GM18909 (cell line): ENCODE measurements at regions not wholly inside any gene's neighbourhood (a gene's known extent, or its start where the extent isn't known, plus 50 kb on each side); places are given as distances from the start of the nearest gene placed in this dataset.

Experiments used
- ATAC-seq: cut with Tn5 transposase; IDR thresholded peaks from one replicate; pipeline ENCODE4 v1.9.1; 2021; ENCODE audit warnings: mild to moderate bottlenecking; ENCODE audit not compliant: unreplicated experiment, poor library complexity

DNA sequence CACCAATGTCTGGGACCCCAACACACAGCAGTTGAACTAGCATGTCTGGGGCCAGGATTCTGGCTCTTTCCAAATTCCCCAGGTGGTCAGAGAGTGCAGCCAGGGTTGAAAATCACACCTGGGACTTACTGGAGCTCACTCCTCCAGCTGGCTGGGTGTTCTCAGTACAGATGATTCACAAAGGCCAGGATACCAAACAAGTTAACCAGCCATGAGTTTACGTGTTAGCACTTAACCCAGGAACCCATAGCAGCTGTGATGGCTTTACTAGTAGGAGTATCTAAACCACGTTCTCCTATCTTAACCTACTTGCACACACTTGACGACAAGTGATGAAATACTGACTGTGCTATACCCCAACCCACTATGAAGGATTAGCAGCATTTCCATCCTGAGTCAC, 222.8 kb downstream of the FBXO15 start:
- ATAC-seq: no peak

DNA sequence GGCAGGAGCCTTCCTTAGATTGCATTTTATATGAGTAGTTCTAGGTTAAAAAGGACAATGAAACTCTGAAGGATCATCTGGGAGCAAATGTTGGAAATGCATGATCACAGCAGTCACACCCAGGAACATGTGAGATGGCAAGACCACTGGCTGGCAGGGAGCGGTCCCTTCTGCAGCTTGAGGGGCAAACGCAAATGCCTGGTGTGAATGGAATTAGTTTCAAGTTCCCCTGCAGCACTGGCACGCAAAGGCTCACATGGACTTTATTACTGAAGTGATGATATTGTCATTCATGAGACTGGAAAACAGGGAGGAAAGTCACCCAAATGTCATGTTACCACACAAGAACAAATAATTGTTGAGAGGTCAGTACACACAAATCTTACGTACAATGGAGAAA, 223.3 kb downstream of the FBXO15 start:
- no peak for ATAC-seq

DNA sequence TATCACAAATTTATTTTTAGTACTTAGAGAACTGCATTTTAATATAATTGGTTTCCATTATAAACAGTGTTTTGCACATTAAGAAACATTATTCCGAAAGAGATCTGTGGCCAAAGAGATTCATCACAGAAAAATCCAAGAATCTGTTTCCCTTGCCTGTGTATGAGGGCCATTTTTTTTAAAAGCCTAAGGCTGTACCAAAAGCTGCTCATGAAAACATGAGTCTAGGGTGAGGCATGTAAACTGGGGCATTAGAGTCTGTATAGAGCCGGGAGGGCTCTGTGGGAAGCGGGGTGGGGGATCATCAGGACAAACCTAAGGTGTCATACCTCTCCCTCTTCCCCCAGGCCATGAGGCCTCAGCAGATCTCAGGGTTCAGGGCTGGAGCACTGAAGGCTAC, 223.8 kb downstream of the FBXO15 start:
- no peak for ATAC-seq

DNA sequence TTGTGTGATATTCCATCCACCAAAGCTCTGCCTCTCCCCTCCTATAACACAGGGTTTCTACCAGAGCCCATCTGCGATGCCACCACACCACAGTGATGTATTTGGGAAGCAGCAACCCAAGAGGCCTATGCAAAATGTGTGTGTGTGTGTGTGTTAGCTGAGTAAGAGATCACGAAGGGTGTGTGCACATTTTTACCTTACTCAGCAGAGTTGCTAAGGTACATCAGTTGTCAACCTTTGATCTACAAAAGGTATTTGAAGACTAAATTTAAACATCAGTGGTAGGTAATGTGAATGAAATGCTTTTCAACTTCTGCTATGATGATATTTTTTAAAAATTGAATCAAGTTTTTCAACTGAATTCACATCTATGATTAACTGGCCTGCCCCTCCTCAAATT, 227.6 kb downstream of the FBXO15 start:
- no peak for ATAC-seq

DNA sequence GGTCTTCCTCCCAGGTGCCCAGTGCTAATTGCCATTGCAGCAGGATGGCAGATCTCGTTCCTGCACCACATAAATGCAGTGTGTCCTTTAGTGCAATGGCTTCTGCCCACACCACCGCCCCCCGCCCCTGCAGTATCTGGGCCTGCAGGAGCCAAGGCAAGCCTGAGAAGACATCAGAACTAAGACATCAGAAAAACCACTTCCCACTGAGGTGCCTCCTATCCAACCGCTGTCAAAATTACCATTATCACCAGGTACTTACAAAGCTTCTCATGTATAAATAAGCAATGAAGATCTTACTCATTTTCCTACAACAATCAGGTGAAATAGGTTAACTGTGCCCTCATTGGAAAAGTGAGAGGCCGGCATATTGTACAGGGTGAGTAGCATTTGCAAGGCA, 228.8 kb downstream of the FBXO15 start:
- ATAC-seq: no peak

DNA sequence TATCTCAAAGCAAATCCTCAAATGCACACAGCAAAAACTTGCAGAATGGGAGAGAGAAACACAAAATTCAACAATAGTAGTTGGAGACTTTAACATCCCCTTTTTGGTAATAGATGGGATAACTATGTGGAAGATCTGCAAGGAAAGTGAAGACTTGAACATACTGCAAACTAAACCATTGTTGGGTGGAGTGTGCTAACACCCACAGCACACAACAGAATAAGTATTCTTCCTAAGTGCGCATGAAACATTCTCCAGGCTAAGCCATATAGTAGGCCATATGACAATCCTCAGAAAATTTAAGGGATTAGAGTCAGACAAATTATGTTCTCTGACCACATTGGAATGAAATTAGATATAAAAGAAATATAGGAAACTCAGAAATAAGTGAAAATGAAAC, 230.6 kb downstream of the FBXO15 start:
- no peak for ATAC-seq

DNA sequence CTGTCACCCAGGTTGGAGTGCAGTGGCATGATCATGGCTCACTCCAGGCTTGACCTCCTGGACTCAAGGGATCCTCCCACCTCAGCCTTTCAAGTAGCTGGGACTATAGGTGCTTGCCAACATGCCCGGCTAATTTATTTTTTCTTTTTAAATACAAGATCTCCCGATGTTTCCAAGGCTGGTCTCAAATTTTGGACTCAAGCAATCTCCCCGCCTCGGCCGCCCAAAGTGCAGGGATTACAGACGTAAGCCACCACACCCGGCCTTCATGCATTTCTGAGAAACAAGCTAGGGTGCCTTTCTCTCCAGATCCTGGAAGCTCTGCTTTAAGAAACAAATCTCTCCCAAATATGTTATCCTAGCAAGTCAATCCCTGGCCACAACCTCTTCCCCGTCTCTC, 234.1 kb downstream of the FBXO15 start:
- no peak for ATAC-seq

DNA sequence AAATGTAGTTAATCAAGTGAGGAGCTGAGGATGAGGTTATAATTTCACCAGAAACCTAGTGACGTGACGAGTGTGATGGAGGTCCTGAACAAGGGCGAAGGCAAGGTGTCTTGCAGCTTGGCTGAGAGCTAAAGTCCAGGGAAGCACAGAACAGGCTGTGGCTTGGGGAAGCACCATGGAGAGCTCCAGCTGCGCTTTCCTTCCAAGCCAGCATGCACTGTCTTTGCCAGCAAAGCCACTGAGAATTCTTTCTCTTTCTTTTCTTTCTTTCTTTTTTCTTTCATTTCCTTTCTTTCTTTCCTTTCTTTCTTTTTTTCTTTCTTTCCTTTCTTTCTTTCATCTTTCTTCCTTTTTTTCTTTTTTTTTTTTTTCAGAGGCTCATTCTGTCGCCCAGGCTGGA, 239.3 kb downstream of the FBXO15 start:
- ATAC-seq: no peak

DNA sequence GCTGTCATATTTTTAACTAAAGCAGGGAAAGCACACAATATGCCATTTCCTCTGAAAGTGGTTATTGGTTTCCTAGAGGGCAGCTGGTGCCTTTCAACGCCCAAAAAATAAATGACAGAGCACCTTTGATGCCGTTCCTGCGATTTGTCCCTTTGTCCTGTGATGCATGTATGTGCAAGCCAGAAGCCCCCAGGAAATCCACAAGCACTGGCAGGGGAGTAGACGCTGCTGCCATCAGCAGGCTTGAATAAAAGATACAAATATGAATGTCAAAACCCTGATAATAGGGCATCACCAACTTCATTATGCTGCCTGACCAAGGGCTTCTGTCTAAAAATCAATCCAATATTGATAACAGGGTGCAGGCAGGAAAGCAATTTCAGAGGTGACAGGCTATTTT, 246.1 kb downstream of the FBXO15 start:
- no peak for ATAC-seq

DNA sequence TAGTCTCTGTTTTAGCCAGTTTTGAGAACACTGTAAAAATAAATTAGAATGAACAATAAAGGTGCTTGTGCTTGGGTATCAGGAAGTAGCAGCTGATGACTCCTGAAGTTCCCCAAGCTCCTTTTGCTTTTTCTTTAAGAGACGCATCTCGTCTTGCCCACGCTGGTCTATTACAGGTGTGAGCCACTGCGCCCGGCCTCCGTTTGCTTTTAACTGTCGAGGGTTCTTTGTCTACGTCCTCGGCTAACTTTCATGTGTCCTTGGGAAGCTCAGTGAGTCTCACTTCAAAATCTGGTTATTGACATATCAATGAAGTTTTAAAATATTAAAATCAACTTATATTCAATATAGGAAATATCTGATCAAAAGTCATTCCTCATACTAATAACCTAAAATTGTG, 246.5 kb downstream of the FBXO15 start:
- ATAC-seq: no peak

DNA sequence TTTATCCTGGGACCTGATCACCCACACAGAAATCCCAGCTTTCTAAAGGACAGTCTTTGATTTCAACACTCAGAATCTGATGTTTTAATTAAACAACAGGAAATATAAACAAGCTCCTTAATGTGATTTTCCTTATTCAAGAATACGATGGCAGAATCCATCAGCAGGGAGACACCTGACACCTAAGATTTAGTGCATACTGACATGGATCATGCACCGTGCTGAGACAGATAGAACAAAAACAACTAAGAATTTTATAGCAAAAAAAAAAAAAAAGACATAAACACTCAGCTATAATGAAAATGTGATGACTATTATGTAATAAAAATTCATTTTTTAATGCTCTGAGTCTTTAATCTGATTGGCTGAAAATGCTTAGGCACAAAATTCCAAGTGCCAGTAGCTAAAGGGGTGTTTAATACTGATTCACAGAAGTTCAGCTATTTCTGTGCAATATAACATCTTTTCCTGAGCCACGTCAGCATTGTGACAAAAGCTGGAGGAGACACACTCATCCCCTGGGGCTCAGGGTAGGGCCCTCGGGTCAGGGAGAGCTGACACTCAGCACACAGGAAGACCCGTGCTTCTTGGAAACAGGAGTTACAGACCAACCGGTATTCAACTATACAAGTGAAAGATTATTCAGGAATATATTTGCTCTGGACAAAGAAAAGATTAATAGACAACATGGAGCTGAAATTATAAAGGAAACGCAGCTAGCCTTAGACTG, 247.4 kb downstream of the FBXO15 start:
- no peak for ATAC-seq

DNA sequence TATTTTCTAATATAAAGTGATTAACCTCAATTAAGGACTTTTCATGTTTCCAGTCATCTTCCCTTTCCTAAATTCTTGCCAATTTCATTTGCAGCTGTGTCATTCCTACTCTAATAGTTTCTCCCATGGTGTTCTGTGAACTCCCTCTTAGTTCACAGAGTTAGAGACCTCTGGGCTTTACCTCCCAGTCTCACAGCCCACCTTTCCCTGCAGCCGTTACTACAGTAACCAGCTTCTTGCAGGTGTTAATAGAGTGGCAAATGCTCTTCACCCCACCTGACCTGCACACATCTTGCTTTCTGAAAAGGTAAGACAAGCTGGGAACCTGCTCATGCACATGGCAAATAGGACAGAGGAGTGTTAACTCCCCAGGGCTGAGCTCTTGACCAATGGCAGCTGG, 250.1 kb downstream of the FBXO15 start:
- ATAC-seq: no peak

DNA sequence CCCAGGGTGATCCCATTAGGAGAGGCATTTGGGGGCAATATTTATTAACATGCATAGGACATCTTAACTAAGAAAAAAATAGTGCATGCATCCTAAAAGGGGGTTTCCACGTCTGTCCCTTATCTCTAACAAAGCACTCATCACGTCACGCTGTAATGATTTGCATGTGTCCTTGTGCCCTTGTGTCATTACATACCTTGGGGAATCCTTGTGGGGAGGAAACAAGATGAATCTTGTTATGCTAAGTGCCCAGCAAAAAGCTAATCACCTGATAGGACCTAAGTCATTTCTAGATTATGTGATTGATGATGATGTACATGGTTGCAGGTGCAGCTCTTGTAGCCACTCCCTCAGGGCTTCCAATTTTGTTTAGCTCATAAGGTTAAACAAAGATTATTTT, 250.9 kb downstream of the FBXO15 start:
- peak; percentile 72 for ATAC-seq

DNA sequence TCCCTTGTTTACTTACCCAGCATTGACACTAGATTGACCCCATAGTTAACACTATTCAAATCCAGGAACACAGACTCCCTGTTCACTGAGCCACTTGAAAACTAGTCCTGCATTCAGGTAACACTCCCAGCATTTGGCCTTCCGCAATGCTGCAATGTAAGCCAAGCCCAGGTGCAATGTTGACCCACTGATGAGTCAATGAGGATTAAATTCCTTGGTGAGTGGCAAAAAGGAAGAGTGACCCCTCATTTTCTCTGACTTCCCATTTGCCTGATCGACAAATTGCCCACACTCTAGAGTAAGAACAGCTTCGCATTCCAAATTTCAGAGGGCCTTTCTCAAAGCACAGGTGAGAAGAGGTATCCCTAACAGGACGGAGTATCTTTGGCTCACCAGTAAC, 251.9 kb downstream of the FBXO15 start:
- no peak for ATAC-seq

DNA sequence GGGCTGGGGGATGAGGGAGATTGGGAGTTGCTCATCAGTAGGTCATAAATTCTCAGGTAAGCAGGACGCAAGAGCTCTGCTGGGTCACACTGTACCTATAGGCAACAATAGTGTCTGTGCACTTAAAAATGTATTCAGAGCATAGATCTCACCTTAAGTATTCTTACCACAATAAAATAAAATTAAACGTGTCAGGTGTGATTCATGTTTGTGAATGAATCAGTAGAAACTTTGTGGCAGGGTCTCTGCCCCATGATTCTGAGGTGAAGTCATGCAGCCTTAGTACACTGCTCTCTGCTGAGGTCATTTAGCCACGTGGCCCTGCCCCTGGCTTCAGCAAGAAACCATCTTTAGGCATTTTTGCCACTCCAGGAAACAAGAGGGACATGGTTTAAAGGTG, 253.8 kb downstream of the FBXO15 start:
- ATAC-seq: no peak

DNA sequence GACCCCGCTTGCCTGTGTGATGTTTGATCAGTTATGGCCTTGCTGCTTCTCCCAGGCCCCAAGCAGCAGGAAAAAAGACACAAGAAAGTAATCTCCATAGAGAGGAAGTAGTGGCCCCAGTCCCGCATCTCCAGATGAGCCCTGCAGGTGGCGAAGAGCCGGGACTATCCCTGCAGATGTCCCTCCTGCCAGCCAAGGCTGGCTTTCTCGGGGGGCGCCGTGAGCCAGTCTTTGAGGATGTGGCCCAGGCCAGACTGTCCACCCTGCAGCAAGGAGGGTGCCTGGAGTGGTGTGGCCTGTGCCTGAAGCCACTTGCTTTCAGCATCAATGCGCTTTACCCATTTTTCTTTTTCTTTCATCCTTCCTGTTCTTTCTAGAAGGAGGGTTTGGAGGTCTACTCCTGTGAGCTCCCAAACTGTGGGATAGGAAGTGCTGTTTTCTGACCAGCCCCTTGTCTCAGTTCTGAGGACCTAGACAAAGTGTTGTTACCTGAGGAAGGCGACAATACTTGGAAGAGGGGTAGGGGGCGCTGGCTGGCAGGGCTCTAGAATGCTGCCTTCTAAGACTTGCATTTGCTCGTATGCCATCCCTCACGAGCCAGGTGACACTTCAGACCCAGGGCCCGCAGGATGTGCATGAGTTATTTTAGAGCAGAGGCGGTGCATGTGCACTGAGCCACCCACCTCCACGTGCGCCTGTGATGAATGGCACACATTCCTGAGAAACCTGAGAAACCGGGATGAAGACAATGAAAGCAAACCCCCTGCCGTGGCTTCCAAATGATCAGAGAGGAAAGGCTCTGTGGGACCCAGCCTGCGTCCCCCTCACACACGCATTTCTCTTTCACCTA, 255.8 kb downstream of the FBXO15 start:
- ATAC-seq: no peak

DNA sequence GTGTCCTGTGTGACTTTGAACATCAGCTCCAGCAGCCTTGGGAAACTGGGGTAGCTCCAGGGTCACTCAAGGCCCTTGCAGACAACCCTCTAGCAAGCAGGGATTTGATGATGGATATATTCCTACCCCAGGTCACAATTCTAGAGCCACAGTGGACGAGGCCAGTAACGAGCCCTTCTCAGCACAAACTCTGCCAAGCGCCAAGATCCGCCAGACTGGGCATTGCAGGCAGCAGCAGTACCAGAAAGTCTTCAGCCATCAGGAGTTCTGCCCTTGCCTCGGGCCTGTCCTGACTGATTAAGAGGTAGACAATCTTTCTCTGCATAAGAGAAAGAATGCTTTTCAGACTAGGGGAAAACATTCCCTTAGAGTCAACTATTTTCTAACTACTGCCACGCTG, 259.1 kb downstream of the FBXO15 start:
- ATAC-seq: no peak

DNA sequence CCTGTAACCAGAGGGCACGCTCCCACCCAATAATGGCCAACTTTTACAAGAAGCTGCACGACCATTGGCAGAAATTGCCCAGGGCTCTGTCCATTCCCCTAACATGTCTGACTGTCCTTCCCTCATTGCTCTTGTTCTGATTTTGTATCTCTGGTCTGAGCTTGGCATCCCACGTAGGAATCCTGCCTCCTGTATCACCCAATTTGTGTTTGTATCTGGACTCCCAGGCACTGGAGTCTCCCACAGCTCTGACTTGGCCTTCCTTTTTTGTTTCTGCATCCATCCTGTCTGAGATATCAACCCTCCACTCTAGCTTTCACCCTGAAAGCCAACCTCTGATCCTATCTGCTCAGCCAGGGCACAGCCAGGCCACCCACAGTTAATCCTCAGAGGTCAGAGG, 259.8 kb downstream of the FBXO15 start:
- ATAC-seq: no peak

DNA sequence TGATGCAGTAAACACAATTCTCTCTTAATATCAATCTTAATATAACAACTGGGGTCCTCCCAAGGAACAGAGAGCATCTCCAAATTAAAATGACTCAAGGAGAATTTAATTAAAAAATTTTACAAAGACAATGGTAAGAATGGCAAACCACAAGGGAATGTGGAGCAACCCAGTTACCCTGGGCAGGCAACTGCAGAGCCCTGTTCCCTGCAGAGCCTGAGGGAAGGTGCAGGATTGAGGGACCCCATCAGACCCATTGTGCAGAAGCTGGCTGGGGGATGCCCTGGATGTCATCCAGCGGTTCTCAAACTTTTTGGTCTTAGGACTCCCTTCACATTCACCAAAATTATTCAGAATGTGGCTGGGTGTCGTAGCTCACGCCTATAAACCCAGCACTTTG, 262.8 kb downstream of the FBXO15 start:
- no peak for ATAC-seq

DNA sequence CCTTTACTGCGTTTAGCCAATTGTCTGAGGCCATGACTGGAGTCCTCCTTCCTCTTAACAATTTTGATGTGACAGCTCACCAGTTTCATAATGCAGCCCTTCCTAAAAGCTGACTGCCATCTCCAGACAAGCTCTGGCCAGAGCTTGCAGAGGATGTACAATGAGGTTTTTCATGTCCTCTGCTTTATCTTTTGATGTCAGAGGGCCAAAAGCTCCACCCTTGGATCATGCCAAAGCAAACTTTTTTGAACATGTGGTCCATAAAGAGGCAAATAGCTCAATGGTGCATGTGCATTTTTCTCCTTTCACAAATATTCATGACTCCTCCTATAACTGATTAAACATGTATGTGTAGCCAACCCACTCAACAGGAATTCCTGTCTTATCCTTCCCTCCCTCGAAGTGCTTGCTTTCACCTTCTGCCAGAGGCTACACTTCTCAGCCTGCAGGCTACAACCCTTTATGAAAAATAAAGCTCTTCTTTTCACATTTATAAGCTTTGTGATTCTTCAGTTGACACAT, 266.2 kb downstream of the FBXO15 start:
- no peak for ATAC-seq

DNA sequence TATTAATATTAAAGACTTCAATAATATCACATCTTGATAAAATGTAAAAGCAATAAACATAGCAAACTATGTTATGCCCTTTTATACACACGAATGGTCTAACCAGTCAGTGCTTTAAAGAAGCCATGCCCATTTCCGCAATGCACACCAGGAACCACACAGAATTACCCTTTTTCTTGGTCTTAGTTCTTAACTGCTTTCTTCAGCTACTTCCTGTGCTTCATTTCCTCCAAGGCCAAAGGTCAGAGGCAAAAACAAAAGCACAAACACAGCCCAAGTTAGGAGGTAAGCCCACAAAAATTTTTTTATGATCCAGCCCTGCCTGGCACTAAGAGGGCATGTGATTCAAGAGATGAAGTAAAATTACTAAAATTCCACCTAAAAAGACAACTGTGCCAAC, 267.2 kb downstream of the FBXO15 start:
- no peak for ATAC-seq

DNA sequence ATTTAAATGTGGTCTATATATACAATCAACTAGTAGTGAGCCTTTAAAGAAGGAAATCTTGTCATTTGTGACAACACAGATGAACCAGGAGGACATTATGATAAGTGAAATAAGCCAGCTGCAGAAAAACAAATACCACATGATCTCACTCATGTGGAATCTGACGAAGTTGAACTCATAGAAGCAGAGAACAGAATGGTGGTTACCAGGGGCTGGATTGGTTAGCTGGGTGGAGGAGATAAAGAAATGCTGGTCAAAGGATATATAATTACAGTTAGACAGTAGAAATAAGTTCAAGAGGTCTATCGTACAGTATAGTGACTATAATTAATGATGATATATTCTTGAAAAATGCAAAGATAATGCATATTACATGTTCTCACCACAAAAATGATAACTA, 267.9 kb downstream of the FBXO15 start:
- no peak for ATAC-seq
